ENCODE measurements at regions not wholly inside any gene's neighbourhood (a gene's known extent, or its start where the extent isn't known, plus 50 kb on each side); places are given as distances from the start of the nearest gene placed in this dataset.
"Not testable (repeated sequence)": the region's sequence is repeated elsewhere in the genome, so short reads cannot be mapped to it uniquely, and the experiment has no call there.

DNA sequence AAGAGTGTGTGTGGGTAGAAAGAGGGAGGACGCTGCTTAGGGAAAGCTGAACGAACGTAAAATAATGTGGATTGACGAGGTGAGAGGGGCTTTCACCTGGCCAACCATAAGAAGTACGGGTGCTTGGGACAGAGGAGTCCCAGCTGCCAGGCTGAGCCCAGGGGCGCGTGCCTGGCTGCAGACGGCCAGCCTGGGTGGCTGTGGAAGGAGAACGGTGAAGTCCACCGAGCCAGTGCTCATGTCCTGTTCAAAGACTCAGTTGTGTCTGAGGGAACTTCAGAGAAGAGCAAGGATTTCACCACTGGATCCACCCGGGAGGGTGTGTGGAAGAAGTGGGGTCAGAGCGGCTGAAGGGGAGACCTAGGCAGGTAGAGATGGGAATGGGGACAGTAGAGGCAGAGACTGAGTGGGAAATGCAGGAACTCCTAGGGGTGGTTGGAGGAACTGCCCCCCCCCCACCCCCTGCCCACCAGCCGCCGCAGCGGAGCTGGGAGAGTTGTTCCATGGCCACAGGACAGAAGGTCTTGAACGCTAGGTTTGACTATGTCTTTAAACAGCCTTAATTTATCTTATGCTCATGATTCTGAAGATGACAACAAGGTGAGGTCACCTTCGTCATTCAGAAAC lies 68.1 kb upstream of the TBXT start:
- intact Hi-C loops (cut with micrococcal nuclease; ENCODE audit: unreplicated experiment), result no loop called here
- Mint-ChIP-seq H3K4me1 (ENCODE audit: low read depth, unreplicated experiment) (no peaks in the 10 kb centered on the region), H3K27me3 (ENCODE audit: insufficient read depth, unreplicated experiment) (peaks cover 26% of the 10 kb centered on the region), H3K27ac (ENCODE audit: unreplicated experiment) (no peak overlapping the region), H3K9me3 (ENCODE audit: unreplicated experiment) (no peaks in the 10 kb centered on the region), H3K36me3 (ENCODE audit: insufficient read depth, unreplicated experiment) (no peaks in the 10 kb centered on the region), H3K4me3 (ENCODE audit: unreplicated experiment) (no peak overlapping the region)
- no peak for DNase-seq
- Histone ChIP-seq H3K36me3 (ENCODE audit: control insufficient read depth, insufficient read depth, low read length) (no peaks in the 10 kb centered on the region), H3K4me3 (ENCODE audit: low read depth, low read length) (no peak overlapping the region), H3K9me3 (no peaks in the 10 kb centered on the region), H3K4me1 (no peaks in the 10 kb centered on the region), H3K27me3 (replicated peaks; ENCODE audit: control insufficient read depth, insufficient read depth, low read length) (no peaks in the 10 kb centered on the region; the same call in 1 of the 2 replicates)
- TF ChIP-seq, protein P1, sequence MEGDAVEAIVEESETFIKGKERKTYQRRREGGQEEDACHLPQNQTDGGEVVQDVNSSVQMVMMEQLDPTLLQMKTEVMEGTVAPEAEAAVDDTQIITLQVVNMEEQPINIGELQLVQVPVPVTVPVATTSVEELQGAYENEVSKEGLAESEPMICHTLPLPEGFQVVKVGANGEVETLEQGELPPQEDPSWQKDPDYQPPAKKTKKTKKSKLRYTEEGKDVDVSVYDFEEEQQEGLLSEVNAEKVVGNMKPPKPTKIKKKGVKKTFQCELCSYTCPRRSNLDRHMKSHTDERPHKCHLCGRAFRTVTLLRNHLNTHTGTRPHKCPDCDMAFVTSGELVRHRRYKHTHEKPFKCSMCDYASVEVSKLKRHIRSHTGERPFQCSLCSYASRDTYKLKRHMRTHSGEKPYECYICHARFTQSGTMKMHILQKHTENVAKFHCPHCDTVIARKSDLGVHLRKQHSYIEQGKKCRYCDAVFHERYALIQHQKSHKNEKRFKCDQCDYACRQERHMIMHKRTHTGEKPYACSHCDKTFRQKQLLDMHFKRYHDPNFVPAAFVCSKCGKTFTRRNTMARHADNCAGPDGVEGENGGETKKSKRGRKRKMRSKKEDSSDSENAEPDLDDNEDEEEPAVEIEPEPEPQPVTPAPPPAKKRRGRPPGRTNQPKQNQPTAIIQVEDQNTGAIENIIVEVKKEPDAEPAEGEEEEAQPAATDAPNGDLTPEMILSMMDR (IDR thresholded peaks at IDR 0.05; ENCODE audit: insufficient read depth in 1 of 2, low read depth in 1 of 2, low read length in 1 of 2, severe bottlenecking in 1 of 2, unreplicated experiment in 1 of 2), result no peak
- CTCF ChIA-PET, result no interaction called here
- BruUV-seq (replicated peaks), result no TSS peak
- POLR2A ChIA-PET, result no interaction called here

GRCh38 chr6:166231181-166231580 lies 63.5 kb upstream of the TBXT start:
- not testable (repeated sequence) for H3K9me3 ChIP-seq

GRCh38 chr6:166228839-166229528 lies 61.3 kb upstream of the TBXT start:
- Histone ChIP-seq H3K9me3 (no peaks in the 10 kb centered on the region), H3K36me3 (ENCODE audit: control insufficient read depth, insufficient read depth, low read length) (no peaks in the 10 kb centered on the region), H3K27me3 (replicated peaks; ENCODE audit: control insufficient read depth, insufficient read depth, low read length) (0 out of 2 replicates have a peak, but pooled peaks cover 1% of the 10 kb centered on the region), H3K4me1 (no peaks in the 10 kb centered on the region), H3K4me3 (ENCODE audit: low read depth, low read length) (no peak overlapping the region)
- intact Hi-C loops (cut with micrococcal nuclease; ENCODE audit: unreplicated experiment), result no loop called here
- TF ChIP-seq, protein P1 (IDR thresholded peaks at IDR 0.05; ENCODE audit: insufficient read depth in 1 of 2, low read depth in 1 of 2, low read length in 1 of 2, severe bottlenecking in 1 of 2, unreplicated experiment in 1 of 2), result no peak
- no peaks in the 10 kb centered on the region for H3K36me3 Mint-ChIP-seq (ENCODE audit: insufficient read depth, unreplicated experiment)
- no peak overlapping the region for H3K27ac Mint-ChIP-seq (ENCODE audit: unreplicated experiment)
- CTCF ChIA-PET, result no interaction called here
- H3K4me3 Mint-ChIP-seq (ENCODE audit: unreplicated experiment), result no peak overlapping the region
- peaks cover 16% of the 10 kb centered on the region for H3K27me3 Mint-ChIP-seq (ENCODE audit: insufficient read depth, unreplicated experiment)
- no TSS peak for BruUV-seq (replicated peaks)
- H3K4me1 Mint-ChIP-seq (ENCODE audit: low read depth, unreplicated experiment), result no peaks in the 10 kb centered on the region
- DNase-seq, result no peak
- no peaks in the 10 kb centered on the region for H3K9me3 Mint-ChIP-seq (ENCODE audit: unreplicated experiment)
- POLR2A ChIA-PET, result no interaction called here

More at GRCh38 chr6:166231181-166231580, 63.5 kb upstream of the TBXT start:
- DNase-seq; H3K4me1 ChIP-seq; POLR2A ChIA-PET; intact Hi-C loops (cut with micrococcal nuclease; ENCODE audit: unreplicated experiment); H3K4me3 ChIP-seq (ENCODE audit: low read depth, low read length); H3K4me1 Mint-ChIP-seq (ENCODE audit: low read depth, unreplicated experiment); H3K9me3 Mint-ChIP-seq (ENCODE audit: unreplicated experiment); CTCF ChIA-PET; H3K36me3 Mint-ChIP-seq (ENCODE audit: insufficient read depth, unreplicated experiment); H3K4me3 Mint-ChIP-seq (ENCODE audit: unreplicated experiment); H3K36me3 ChIP-seq (ENCODE audit: control insufficient read depth, insufficient read depth, low read length); H3K27ac Mint-ChIP-seq (ENCODE audit: unreplicated experiment); H3K27me3 ChIP-seq (replicated peaks; ENCODE audit: control insufficient read depth, insufficient read depth, low read length); BruUV-seq (replicated peaks): not testable (repeated sequence)
- H3K27me3 Mint-ChIP-seq (ENCODE audit: insufficient read depth, unreplicated experiment), result peaks cover 17% of the 10 kb centered on the region
